ENCODE measurements at regions not wholly inside any gene's neighbourhood (a gene's known extent, or its start where the extent isn't known, plus 50 kb on each side); places are given as distances from the start of the nearest gene placed in this dataset.

- no peak for TF ChIP-seq RARB (CRISPR knock-in tag; IDR thresholded peaks at IDR 0.05)
- no peak for TF ChIP-seq ZNF8 (CRISPR knock-in tag; IDR thresholded peaks at IDR 0.05)
- TF ChIP-seq, protein P1, sequence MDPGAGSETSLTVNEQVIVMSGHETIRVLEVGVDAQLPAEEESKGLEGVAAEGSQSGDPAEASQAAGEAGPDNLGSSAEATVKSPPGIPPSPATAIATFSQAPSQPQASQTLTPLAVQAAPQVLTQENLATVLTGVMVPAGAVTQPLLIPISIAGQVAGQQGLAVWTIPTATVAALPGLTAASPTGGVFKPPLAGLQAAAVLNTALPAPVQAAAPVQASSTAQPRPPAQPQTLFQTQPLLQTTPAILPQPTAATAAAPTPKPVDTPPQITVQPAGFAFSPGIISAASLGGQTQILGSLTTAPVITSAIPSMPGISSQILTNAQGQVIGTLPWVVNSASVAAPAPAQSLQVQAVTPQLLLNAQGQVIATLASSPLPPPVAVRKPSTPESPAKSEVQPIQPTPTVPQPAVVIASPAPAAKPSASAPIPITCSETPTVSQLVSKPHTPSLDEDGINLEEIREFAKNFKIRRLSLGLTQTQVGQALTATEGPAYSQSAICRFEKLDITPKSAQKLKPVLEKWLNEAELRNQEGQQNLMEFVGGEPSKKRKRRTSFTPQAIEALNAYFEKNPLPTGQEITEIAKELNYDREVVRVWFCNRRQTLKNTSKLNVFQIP (CRISPR knock-in tag; IDR thresholded peaks at IDR 0.05; ENCODE audit: borderline replicate concordance, low read depth): no peak
- TF ChIP-seq GLIS3 (CRISPR knock-in tag; IDR thresholded peaks at IDR 0.05): no peak
- no peak for TF ChIP-seq CSRNP3 (CRISPR knock-in tag; IDR thresholded peaks at IDR 0.05)
- TF ChIP-seq SNAI2 (CRISPR knock-in tag; IDR thresholded peaks at IDR 0.05): no peak
- TF ChIP-seq ZNF70 (CRISPR knock-in tag; IDR thresholded peaks at IDR 0.05): no peak
- TF ChIP-seq PATZ1 (CRISPR knock-in tag; IDR thresholded peaks at IDR 0.05; ENCODE audit: borderline replicate concordance): no peak
- TF ChIP-seq ISL1 (CRISPR knock-in tag; IDR thresholded peaks at IDR 0.05): no peak
- TF ChIP-seq ARNTL (CRISPR knock-in tag; IDR thresholded peaks at IDR 0.05; ENCODE audit: borderline replicate concordance, low read depth): no peak
- TF ChIP-seq ZC3H10 (CRISPR knock-in tag; IDR thresholded peaks at IDR 0.05): no peak
- TF ChIP-seq TOX (CRISPR knock-in tag; IDR thresholded peaks at IDR 0.05; ENCODE audit: borderline replicate concordance): no peak
- TF ChIP-seq ZFP3 (CRISPR knock-in tag; IDR thresholded peaks at IDR 0.05): no peak
- no peak for TF ChIP-seq TSHZ2 (CRISPR knock-in tag; IDR thresholded peaks at IDR 0.05)
- no peak for TF ChIP-seq CSDC2 (CRISPR knock-in tag; IDR thresholded peaks at IDR 0.05)
- no peak for TF ChIP-seq PPARA (CRISPR knock-in tag; IDR thresholded peaks at IDR 0.05; ENCODE audit: borderline replicate concordance)
- no peak for TF ChIP-seq OSR1 (CRISPR knock-in tag; IDR thresholded peaks at IDR 0.05)
- TF ChIP-seq BACH2 (CRISPR knock-in tag; IDR thresholded peaks at IDR 0.05; ENCODE audit: borderline replicate concordance): no peak
- no peak for ATAC-seq
Measured at GRCh38 chr22:49300241-49300640, 527.4 kb downstream of the BRD1 start.

GRCh38 chr22:49299821-49300231 lies 527.8 kb downstream of the BRD1 start:
- ATAC-seq: no peak

More at GRCh38 chr22:49299821-49300231, 527.8 kb downstream of the BRD1 start:
- TF ChIP-seq SNAI2 (CRISPR knock-in tag; IDR thresholded peaks at IDR 0.05): no peak
- no peak for TF ChIP-seq ZNF8 (CRISPR knock-in tag; IDR thresholded peaks at IDR 0.05)
- no peak for TF ChIP-seq CSRNP3 (CRISPR knock-in tag; IDR thresholded peaks at IDR 0.05)
- no peak for TF ChIP-seq RARB (CRISPR knock-in tag; IDR thresholded peaks at IDR 0.05)
- TF ChIP-seq TOX (CRISPR knock-in tag; IDR thresholded peaks at IDR 0.05; ENCODE audit: borderline replicate concordance): no peak
- no peak for TF ChIP-seq ESRRG (CRISPR knock-in tag; IDR thresholded peaks at IDR 0.05)
- TF ChIP-seq PATZ1 (CRISPR knock-in tag; IDR thresholded peaks at IDR 0.05; ENCODE audit: borderline replicate concordance): no peak

Measured in SK-N-SH treated with all-trans-retinoic acid at 6 μM for 48 hours (cell line).